Suprapubic skin (tissue), 4 donors: ENCODE measurements at regions not wholly inside any gene's neighbourhood (a gene's known extent, or its start where the extent isn't known, plus 50 kb on each side); places are given as distances from the start of the nearest gene placed in this dataset.

Experiments used
- DNase-seq, 2 donors: peaks; one replicate each; pipeline ENCODE4 v3.0.0-alpha.2; 2019; ENCODE audit warnings: low spot score in 2 of 2
- H3K27ac ChIP-seq: fragments of 200-600 bp; sonication (generic); one replicate; pipeline ENCODE4 v1.5.1; 2019
- H3K27me3 ChIP-seq: fragments of 200-600 bp; sonication (generic); one replicate; pipeline ENCODE4 v1.5.1; 2019
- H3K36me3 ChIP-seq: fragments of 200-600 bp; sonication (generic); one replicate; pipeline ENCODE4 v1.5.1; 2019
- H3K4me1 ChIP-seq: fragments of 200-600 bp; sonication (generic); one replicate; pipeline ENCODE4 v1.5.1; 2019
- H3K4me3 ChIP-seq: fragments of 200-600 bp; sonication (generic); one replicate; pipeline ENCODE4 v1.5.1; 2019; ENCODE audit warnings: mild to moderate bottlenecking
- H3K9me3 ChIP-seq: fragments of 200-600 bp; sonication (generic); one replicate; pipeline ENCODE4 v1.5.1; 2019
- CTCF ChIP-seq, 2 donors: fragments of 200-600 bp in 1 of 2; fragments of 450-650 bp in 1 of 2; sonication (generic) in 1 of 2; IDR thresholded peaks; one replicate each; pipeline ENCODE4 v1.5.1; 2016 to 2019; ENCODE audit warnings: antibody characterized with exemption in 2 of 2, mild to moderate bottlenecking in 1 of 2, moderate library complexity in 1 of 2
- EP300 ChIP-seq: sonication (generic); formaldehyde crosslinking; IDR thresholded peaks from one replicate; pipeline ENCODE4 v1.6.1; 2017; ENCODE audit warnings: antibody characterized with exemption
- POLR2A ChIP-seq, 2 donors: fragments of 450-650 bp; IDR thresholded peaks; one replicate each; pipeline ENCODE4 v1.6.1; 2017; ENCODE audit warnings: antibody characterized with exemption in 2 of 2, mild to moderate bottlenecking in 2 of 2, moderate library complexity in 2 of 2
- POLR2AphosphoS5 ChIP-seq, 3 donors: sonication (generic); formaldehyde crosslinking; IDR thresholded peaks; one replicate each; pipeline ENCODE4 v1.6.1; 2017; ENCODE audit warnings: antibody characterized with exemption in 3 of 3
- WGBS: methylation state at CpG from one replicate; pipeline ENCODE4 v1.1.5; 2018; 5-methylcytosine and 5-hydroxymethylcytosine counted together

- Histone ChIP-seq H3K27ac (no peak overlapping the region), H3K36me3 (no peaks in the 10 kb centered on the region), H3K27me3 (no peaks in the 10 kb centered on the region), H3K4me3 (no peak overlapping the region), H3K9me3 (no peaks in the 10 kb centered on the region), H3K4me1 (no peaks in the 10 kb centered on the region)
- TF ChIP-seq EP300 = no peak
- TF ChIP-seq POLR2A (IDR thresholded peaks at IDR 0.05) = no peak
- TF ChIP-seq POLR2AphosphoS5 (IDR thresholded peaks at IDR 0.05) = no peak
- TF ChIP-seq CTCF (IDR thresholded peaks at IDR 0.05) = no peak
- DNase-seq = no peak
- 86% methylated on average over 2 of the region's 2 CpGs for WGBS
Observed at GRCh38 chr2:64349131-64349530, 104.8 kb upstream of the LGALSL start.

- no peaks in the 10 kb centered on the region for H3K36me3 ChIP-seq
- WGBS = 84% methylated on average over 2 of the region's 2 CpGs
- H3K27ac ChIP-seq = no peak overlapping the region
- TF ChIP-seq CTCF (IDR thresholded peaks at IDR 0.05) (no peak), POLR2AphosphoS5 (IDR thresholded peaks at IDR 0.05) (no peak), POLR2A (IDR thresholded peaks at IDR 0.05) (no peak), EP300 (no peak)
- no peak overlapping the region for H3K4me3 ChIP-seq
- no peaks in the 10 kb centered on the region for H3K9me3 ChIP-seq
- no peak for DNase-seq
- no peaks in the 10 kb centered on the region for H3K4me1 ChIP-seq
- no peaks in the 10 kb centered on the region for H3K27me3 ChIP-seq
Observed at GRCh38 chr2:64350996-64351395, 103.0 kb upstream of the LGALSL start.

GRCh38 chr2:64352292-64352691 is 101.7 kb upstream of the LGALSL start:
- TF ChIP-seq POLR2AphosphoS5 (IDR thresholded peaks at IDR 0.05) = no peak
- no peak for TF ChIP-seq POLR2A (IDR thresholded peaks at IDR 0.05)
- H3K36me3 ChIP-seq = no peaks in the 10 kb centered on the region
- no peaks in the 10 kb centered on the region for H3K27me3 ChIP-seq
- WGBS = 100% methylated on average over 1 of the region's 1 CpG
- no peak overlapping the region for H3K4me3 ChIP-seq
- no peak overlapping the region for H3K27ac ChIP-seq
- H3K9me3 ChIP-seq = no peaks in the 10 kb centered on the region
- DNase-seq = no peak
- H3K4me1 ChIP-seq = no peaks in the 10 kb centered on the region

GRCh38 chr2:64354857-64355680 is 98.9 kb upstream of the LGALSL start:
- no peaks in the 10 kb centered on the region for H3K36me3 ChIP-seq
- WGBS = 60% methylated on average over 11 of the region's 11 CpGs

GRCh38 chr2:64356906-64357305 is 97.1 kb upstream of the LGALSL start:
- H3K4me1 ChIP-seq = peaks cover 36% of the 10 kb centered on the region
- WGBS = 91% methylated on average over 2 of the region's 2 CpGs
- no peaks in the 10 kb centered on the region for H3K9me3 ChIP-seq
- TF ChIP-seq POLR2A (IDR thresholded peaks at IDR 0.05) = no peak
- no peak for TF ChIP-seq EP300
- no peak for TF ChIP-seq CTCF (IDR thresholded peaks at IDR 0.05)
- TF ChIP-seq POLR2AphosphoS5 (IDR thresholded peaks at IDR 0.05) = no peak
- H3K27me3 ChIP-seq = no peaks in the 10 kb centered on the region
- H3K36me3 ChIP-seq = no peaks in the 10 kb centered on the region
- DNase-seq = no peak
- H3K27ac ChIP-seq = no peak overlapping the region
- no peak overlapping the region for H3K4me3 ChIP-seq

More at GRCh38 chr2:64354857-64355680, 98.9 kb upstream of the LGALSL start:
- Histone ChIP-seq H3K27ac (no peak overlapping the region), H3K27me3 (no peaks in the 10 kb centered on the region), H3K9me3 (no peaks in the 10 kb centered on the region), H3K4me1 (peaks cover 17% of the 10 kb centered on the region), H3K4me3 (no peak overlapping the region)
- no peak for TF ChIP-seq EP300
- TF ChIP-seq POLR2AphosphoS5 (IDR thresholded peaks at IDR 0.05) = no peak
- TF ChIP-seq POLR2A (IDR thresholded peaks at IDR 0.05) = no peak
- TF ChIP-seq CTCF (IDR thresholded peaks at IDR 0.05) = no peak
- DNase-seq = no peak
